ENCODE measurements at regions not wholly inside any gene's neighbourhood (a gene's known extent, or its start where the extent isn't known, plus 50 kb on each side); places are given as distances from the start of the nearest gene placed in this dataset.

DNA sequence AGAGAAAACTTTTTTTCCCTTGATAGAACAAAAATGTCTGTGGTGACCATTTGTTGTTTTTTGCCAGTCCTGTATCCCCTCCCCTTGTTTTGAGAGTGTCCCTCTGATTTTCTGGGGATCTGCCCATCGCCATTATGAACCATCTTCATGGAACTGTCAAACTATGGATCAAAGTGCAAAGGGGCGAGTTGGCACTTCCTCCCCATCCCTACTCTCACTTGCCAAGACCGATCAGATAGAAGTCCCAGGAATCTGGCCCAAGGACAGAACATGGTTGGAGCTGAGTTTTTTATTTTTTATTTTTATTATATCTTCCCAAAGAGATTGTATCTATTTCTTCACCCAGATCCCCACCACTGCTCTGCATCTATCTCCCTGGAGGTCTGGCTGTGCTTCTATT lies 221.4 kb downstream of the IKZF2 start:
- TF ChIP-seq, protein P1, sequence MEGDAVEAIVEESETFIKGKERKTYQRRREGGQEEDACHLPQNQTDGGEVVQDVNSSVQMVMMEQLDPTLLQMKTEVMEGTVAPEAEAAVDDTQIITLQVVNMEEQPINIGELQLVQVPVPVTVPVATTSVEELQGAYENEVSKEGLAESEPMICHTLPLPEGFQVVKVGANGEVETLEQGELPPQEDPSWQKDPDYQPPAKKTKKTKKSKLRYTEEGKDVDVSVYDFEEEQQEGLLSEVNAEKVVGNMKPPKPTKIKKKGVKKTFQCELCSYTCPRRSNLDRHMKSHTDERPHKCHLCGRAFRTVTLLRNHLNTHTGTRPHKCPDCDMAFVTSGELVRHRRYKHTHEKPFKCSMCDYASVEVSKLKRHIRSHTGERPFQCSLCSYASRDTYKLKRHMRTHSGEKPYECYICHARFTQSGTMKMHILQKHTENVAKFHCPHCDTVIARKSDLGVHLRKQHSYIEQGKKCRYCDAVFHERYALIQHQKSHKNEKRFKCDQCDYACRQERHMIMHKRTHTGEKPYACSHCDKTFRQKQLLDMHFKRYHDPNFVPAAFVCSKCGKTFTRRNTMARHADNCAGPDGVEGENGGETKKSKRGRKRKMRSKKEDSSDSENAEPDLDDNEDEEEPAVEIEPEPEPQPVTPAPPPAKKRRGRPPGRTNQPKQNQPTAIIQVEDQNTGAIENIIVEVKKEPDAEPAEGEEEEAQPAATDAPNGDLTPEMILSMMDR (IDR thresholded peaks at IDR 0.05) = no peak
- TF ChIP-seq POLR2A (IDR thresholded peaks at IDR 0.05) = no peak

Measured in Peyer's patch (tissue), 4 donors.